IMR-90 (cell line): ENCODE measurements at regions not wholly inside any gene's neighbourhood (a gene's known extent, or its start where the extent isn't known, plus 50 kb on each side); places are given as distances from the start of the nearest gene placed in this dataset.

Source experiments
- ATAC-seq: fragments of 200-7000 bp; cut with Tn5 transposase; 2 replicates; pipeline ENCODE4 v1.9.1; 2020; ENCODE audit warnings: low read depth, mild to moderate bottlenecking, moderate library complexity
- BruUV-seq: library from RNA; stranded (reverse); fragments of 400-500 nt; replicated peaks from 2 replicates; lab custom pipeline; 2021; lab: Mats Ljungman, UMichigan
- CTCF ChIA-PET: fragments of 300-600 bp; formaldehyde crosslinking; extraction: SDS; loops from one replicate; lab custom pipeline; 2021; ENCODE audit warnings: antibody characterized with exemption; lab: Yijun Ruan, JAX
- POLR2A ChIA-PET: fragments of 300-600 bp; sonication (Branson Sonifier 250); formaldehyde crosslinking; loops from one replicate; lab custom pipeline; 2022; ENCODE audit warnings: antibody characterized with exemption; ENCODE audit not compliant: unreplicated experiment; lab: Charles Lee
- DNase-seq: peaks from one replicate; pipeline ENCODE4 v3.0.0; 2013
- H2AFZ ChIP-seq: replicated peaks from 2 replicates; pipeline ENCODE3; 2013; ENCODE audit warnings: low read length, mild to moderate bottlenecking; ENCODE audit not compliant: poor library complexity
- H2AK5ac ChIP-seq: 2 replicates; pipeline ENCODE4 v1.6.1; 2013; ENCODE audit warnings: low read depth, low read length, inconsistent platforms
- H2AK9ac ChIP-seq: replicated peaks from 2 replicates; pipeline ENCODE3; 2013; ENCODE audit warnings: mild to moderate bottlenecking, low read depth, low read length, moderate library complexity; ENCODE audit not compliant: poor library complexity
- H2BK120ac ChIP-seq: 2 replicates; pipeline ENCODE4 v1.6.1; 2013; ENCODE audit warnings: low read depth, low read length, inconsistent platforms
- H2BK15ac ChIP-seq: 3 replicates; pipeline ENCODE4 v1.6.1; 2013; ENCODE audit warnings: low read depth, low read length, inconsistent platforms
- H2BK20ac ChIP-seq: 2 replicates; pipeline ENCODE4 v1.6.1; 2013; ENCODE audit warnings: low read depth, mild to moderate bottlenecking, inconsistent platforms, low read length, moderate library complexity
- H2BK5ac ChIP-seq: 2 replicates; pipeline ENCODE4 v1.6.1; 2013; ENCODE audit warnings: mild to moderate bottlenecking, low read depth, low read length, inconsistent platforms; ENCODE audit not compliant: poor library complexity, severe bottlenecking
- H3K14ac ChIP-seq: replicated peaks from 2 replicates; pipeline ENCODE4 v1.6.1; 2013; ENCODE audit warnings: low read depth, low read length, inconsistent platforms
- H3K18ac ChIP-seq: 2 replicates; pipeline ENCODE4 v1.6.1; 2013; ENCODE audit warnings: low read depth, low read length, control low read depth
- H3K23ac ChIP-seq: 2 replicates; pipeline ENCODE4 v1.6.1; 2013; ENCODE audit warnings: low read depth, low read length, inconsistent platforms
- H3K27ac ChIP-seq: 2 replicates; pipeline ENCODE4 v1.5.1; 2013; ENCODE audit warnings: mild to moderate bottlenecking, control low read depth, low read length; ENCODE audit not compliant: insufficient read depth
- H3K27me3 ChIP-seq: 2 replicates; pipeline ENCODE4 v1.6.1; 2013; ENCODE audit warnings: low read length; ENCODE audit not compliant: control insufficient read depth, insufficient read depth
- H3K36me3 ChIP-seq: 2 replicates; pipeline ENCODE4 v1.6.1; 2013; ENCODE audit warnings: low read length, mixed read lengths; ENCODE audit not compliant: control insufficient read depth, insufficient read depth
- H3K4ac ChIP-seq: 2 replicates; pipeline ENCODE4 v1.6.1; 2013; ENCODE audit warnings: low read depth, low read length, inconsistent platforms
- H3K4me1 ChIP-seq: 2 replicates; pipeline ENCODE4 v1.6.1; 2013; ENCODE audit warnings: low read length, mixed read lengths; ENCODE audit not compliant: control insufficient read depth, insufficient read depth
- H3K4me2 ChIP-seq: 2 replicates; pipeline ENCODE4 v1.6.1; 2013; ENCODE audit warnings: low read depth, mild to moderate bottlenecking, control low read depth, low read length, moderate library complexity
- H3K4me3 ChIP-seq: 2 replicates; pipeline ENCODE4 v1.5.1; 2013; ENCODE audit warnings: low read depth, mild to moderate bottlenecking, control low read depth, low read length, moderate library complexity; ENCODE audit not compliant: insufficient read depth
- H3K56ac ChIP-seq: 2 replicates; pipeline ENCODE4 v1.6.1; 2013; ENCODE audit warnings: low read length, inconsistent platforms; ENCODE audit not compliant: insufficient read depth; ENCODE audit errors: extremely low read depth
- H3K79me1 ChIP-seq, 2 experiments: 2 replicates each; pipeline ENCODE4 v1.6.1; 2013; ENCODE audit warnings: low read length in 2 of 2, inconsistent platforms in 1 of 2, low read depth in 1 of 2
- H3K9ac ChIP-seq: 2 replicates; pipeline ENCODE4 v1.6.1; 2013; ENCODE audit warnings: low read depth, low read length, control low read depth
- H3K9me1 ChIP-seq: 2 replicates; pipeline ENCODE4 v1.6.1; 2013; ENCODE audit warnings: low read length, inconsistent platforms; ENCODE audit not compliant: insufficient read depth
- H3K9me3 ChIP-seq: 2 replicates; pipeline ENCODE4 v1.6.1; 2013; ENCODE audit warnings: low read length; ENCODE audit not compliant: control insufficient read depth, insufficient read depth
- H4K20me1 ChIP-seq: 2 replicates; pipeline ENCODE4 v1.6.1; 2013; ENCODE audit warnings: low read length, inconsistent platforms; ENCODE audit not compliant: insufficient read depth
- H4K5ac ChIP-seq: 2 replicates; pipeline ENCODE4 v1.6.1; 2013; ENCODE audit warnings: mild to moderate bottlenecking, low read depth, low read length, control low read depth
- H4K8ac ChIP-seq, 2 experiments: 2 replicates each; pipeline ENCODE4 v1.6.1; 2013; ENCODE audit warnings: low read depth in 2 of 2, low read length in 2 of 2, control low read depth in 1 of 2, inconsistent platforms in 1 of 2
- H4K91ac ChIP-seq: 2 replicates; pipeline ENCODE4 v1.6.1; 2013; ENCODE audit warnings: low read depth, low read length, inconsistent platforms; ENCODE audit not compliant: insufficient read depth
- BHLHE40 ChIP-seq: fragments of 150-350 bp; IDR thresholded peaks from 2 replicates; pipeline ENCODE4 v1.6.1; 2016; ENCODE audit warnings: mild to moderate bottlenecking, low read depth, low read length
- CEBPB ChIP-seq: IDR thresholded peaks from 2 replicates; pipeline ENCODE4 v1.6.1; 2012; ENCODE audit warnings: low read depth, low read length, improper control_type of control experiment
- CHD1 ChIP-seq: IDR thresholded peaks from 2 replicates; pipeline ENCODE4 v1.6.1; 2012; ENCODE audit warnings: low read depth, low read length, improper control_type of control experiment
- CTCF ChIP-seq: conservative IDR thresholded peaks from 2 replicates; pipeline ENCODE4 v1.5.1; 2012; ENCODE audit warnings: mild to moderate bottlenecking, low read depth, low read length, improper control_type of control experiment
- ELK1 ChIP-seq: fragments of 150-350 bp; IDR thresholded peaks from 2 replicates; pipeline ENCODE4 v1.6.1; 2016; ENCODE audit warnings: low read depth, mild to moderate bottlenecking, low read length, moderate library complexity, borderline replicate concordance
- FOS ChIP-seq: fragments of 150-350 bp; IDR thresholded peaks from 2 replicates; pipeline ENCODE4 v1.6.1; 2016; ENCODE audit warnings: low read depth, low read length
- MAFK ChIP-seq: IDR thresholded peaks from 2 replicates; pipeline ENCODE4 v1.6.1; 2012; ENCODE audit warnings: low read depth, low read length, improper control_type of control experiment
- MAZ ChIP-seq: IDR thresholded peaks from 2 replicates; pipeline ENCODE4 v1.6.1; 2012; ENCODE audit warnings: low read depth, mild to moderate bottlenecking, low read length, improper control_type of control experiment, moderate library complexity, borderline replicate concordance
- MXI1 ChIP-seq: IDR thresholded peaks from 2 replicates; pipeline ENCODE4 v1.6.1; 2012; ENCODE audit warnings: low read depth, mild to moderate bottlenecking, low read length, moderate library complexity, borderline replicate concordance
- NFE2L2 ChIP-seq: fragments of 150-350 bp; IDR thresholded peaks from 2 replicates; pipeline ENCODE4 v1.6.1; 2016; ENCODE audit warnings: low read depth, mild to moderate bottlenecking, low read length
- POLR2A ChIP-seq: IDR thresholded peaks from 2 replicates; pipeline ENCODE4 v1.6.1; 2012; ENCODE audit warnings: mild to moderate bottlenecking, low read depth, low read length
- RAD21 ChIP-seq: IDR thresholded peaks from 2 replicates; pipeline ENCODE4 v1.6.1; 2012; ENCODE audit warnings: low read length, improper control_type of control experiment
- RCOR1 ChIP-seq: IDR thresholded peaks from 2 replicates; pipeline ENCODE4 v1.6.1; 2012; ENCODE audit warnings: mild to moderate bottlenecking, low read length, improper control_type of control experiment; ENCODE audit not compliant: insufficient replicate concordance
- RFX5 ChIP-seq: IDR thresholded peaks from 2 replicates; pipeline ENCODE4 v1.8.0; 2012; ENCODE audit warnings: low read depth, mild to moderate bottlenecking, low read length, moderate library complexity
- SMC3 ChIP-seq: fragments of 150-350 bp; IDR thresholded peaks from 2 replicates; pipeline ENCODE4 v1.6.1; 2016; ENCODE audit warnings: low read depth, mild to moderate bottlenecking, antibody characterized with exemption, low read length, moderate library complexity
- USF2 ChIP-seq: fragments of 150-350 bp; IDR thresholded peaks from 2 replicates; pipeline ENCODE4 v1.6.1; 2017; ENCODE audit warnings: mild to moderate bottlenecking, antibody characterized with exemption, low read length, low read depth
- WGBS, 2 experiments: methylation state at CpG; one replicate each; pipeline versions ENCODE4 v1.1.5 to v1.1.7; 2013; ENCODE audit warnings: missing lambda C conversion rate in 2 of 2; ENCODE audit not compliant: insufficient read length in 1 of 2; ENCODE audit errors: extremely low coverage in 2 of 2; 5-methylcytosine and 5-hydroxymethylcytosine counted together
- dilution Hi-C: fragments of 300-500 bp; cut with HindIII; formaldehyde crosslinking; loops from one replicate; pipeline ENCODE4 v1.14.3; 2018; ENCODE audit warnings: low sequenced_read_pairs; ENCODE audit not compliant: unreplicated experiment
- in situ Hi-C: fragments of 300-500 bp; cut with MboI; formaldehyde crosslinking; loops from 3 replicates; pipeline ENCODE4 v1.14.3; 2019; ENCODE audit warnings: low sequenced_read_pairs, inconsistent platforms, mixed read lengths
- intact Hi-C: fragments of 100-400 bp; cut with micrococcal nuclease; formaldehyde crosslinking; loops from 2 replicates; pipeline ENCODE4 v1.10.0; 2022

GRCh38 chr5:92868442-92868841 lies 712.6 kb downstream of the NR2F1-AS1 start:
- Histone ChIP-seq H2AFZ (no peak overlapping the region), H2BK15ac (no peak overlapping the region), H4K20me1 (no peaks in the 10 kb centered on the region), H2BK120ac (no peak overlapping the region), H3K4me2 (no peak overlapping the region), H3K9ac (no peak overlapping the region), H3K4me1 (no peaks in the 10 kb centered on the region), H3K56ac (no peak overlapping the region), H3K9me1 (no peaks in the 10 kb centered on the region), H4K91ac (no peak overlapping the region), H3K4ac (no peak overlapping the region), H2BK20ac (no peak overlapping the region), H3K4me3 (no peak overlapping the region), H4K8ac (no peak overlapping the region), H3K27ac (no peak overlapping the region), H4K5ac (no peak overlapping the region), H2AK9ac (no peak overlapping the region), H3K9me3 (0 out of 2 replicates have a peak, but pooled peaks cover 2% of the 10 kb centered on the region), H2AK5ac (no peak overlapping the region), H3K18ac (no peak overlapping the region), H3K27me3 (no peaks in the 10 kb centered on the region), H3K79me1 (no peaks in the 10 kb centered on the region), H3K23ac (no peak overlapping the region), H3K36me3 (no peaks in the 10 kb centered on the region), H3K14ac (no peak overlapping the region), H2BK5ac (no peak overlapping the region)
- DNase-seq (no peak), ATAC-seq (no peak)
- POLR2A ChIA-PET: no interaction called here
- dilution Hi-C loops: no loop called here
- no TSS peak for BruUV-seq
- in situ Hi-C loops: no loop called here
- WGBS, 2 experiments: no CpG with 5 or more reads among the region's 3 CpGs
- CTCF ChIA-PET: no interaction called here
- TF ChIP-seq BHLHE40 (no peak), RCOR1 (no peak), SMC3 (no peak), MAFK (no peak), FOS (no peak), MAZ (no peak), CEBPB (no peak), ELK1 (no peak), NFE2L2 (no peak), RFX5 (no peak), MXI1 (no peak), RAD21 (no peak), CTCF (no peak), CHD1 (no peak), POLR2A (no peak), USF2 (no peak)
- intact Hi-C loops: no loop called here
